NCI-H2081 treated with DMSO at 0.1 percent for 48 hours (cell line): ENCODE measurements at regions not wholly inside any gene's neighbourhood (a gene's known extent, or its start where the extent isn't known, plus 50 kb on each side); places are given as distances from the start of the nearest gene placed in this dataset.
"Not testable (repeated sequence)": the region's sequence is repeated elsewhere in the genome, so short reads cannot be mapped to it uniquely, and the experiment has no call there.

Source experiments
- DNase-seq: peaks from one replicate; lab custom pipeline; 2025; lab: John Stamatoyannopoulos, UW

- DNase-seq = no peak
These were observed 58.1 kb upstream of the TUNAR start for GRCh38 chr14:95818581-95818980.

- DNase-seq = no peak
These were observed 59.4 kb upstream of the TUNAR start for GRCh38 chr14:95817271-95817670.

GRCh38 chr14:95816539-95816938 lies 60.1 kb upstream of the TUNAR start:
- DNase-seq = no peak

- no peak for DNase-seq
These were observed 61.4 kb upstream of the TUNAR start for GRCh38 chr14:95815226-95815690.

- no peak for DNase-seq
These were observed 62.0 kb upstream of the TUNAR start for GRCh38 chr14:95814363-95815225.

- no peak for DNase-seq
These were observed 64.8 kb upstream of the TUNAR start for GRCh38 chr14:95811813-95812212.

GRCh38 chr14:95808371-95808770 lies 68.3 kb upstream of the TUNAR start:
- no peak for DNase-seq

GRCh38 chr14:95796788-95797187 lies 79.8 kb upstream of the TUNAR start:
- no peak for DNase-seq

- no peak for DNase-seq
These were observed 74.0 kb upstream of the TCL1A start for GRCh38 chr14:95787941-95788340.

GRCh38 chr14:95786566-95786965 lies 72.6 kb upstream of the TCL1A start:
- no peak for DNase-seq

GRCh38 chr14:95784137-95784536 lies 70.2 kb upstream of the TCL1A start:
- DNase-seq = no peak

- no peak for DNase-seq
These were observed 63.0 kb upstream of the TCL1A start for GRCh38 chr14:95776798-95777534.

GRCh38 chr14:95774265-95775160 lies 60.6 kb upstream of the TCL1A start:
- peak; percentile 18 for DNase-seq

- DNase-seq = no peak
These were observed 56.9 kb upstream of the TCL1A start for GRCh38 chr14:95770777-95771176.

GRCh38 chr14:95769976-95770375 lies 56.1 kb upstream of the TCL1A start:
- DNase-seq = no peak

GRCh38 chr14:95769431-95769830 lies 55.5 kb upstream of the TCL1A start:
- DNase-seq = not testable (repeated sequence)

GRCh38 chr14:95765051-95765450 lies 51.1 kb upstream of the TCL1A start:
- no peak for DNase-seq

- DNase-seq = no peak
These were observed 50.0 kb upstream of the TCL1A start for GRCh38 chr14:95763875-95764274.
